ENCODE measurements at regions not wholly inside any gene's neighbourhood (a gene's known extent, or its start where the extent isn't known, plus 50 kb on each side); places are given as distances from the start of the nearest gene placed in this dataset.
A peak's percentile ranks its signal among the peaks of the same experiment; 100 is the strongest.

DNA sequence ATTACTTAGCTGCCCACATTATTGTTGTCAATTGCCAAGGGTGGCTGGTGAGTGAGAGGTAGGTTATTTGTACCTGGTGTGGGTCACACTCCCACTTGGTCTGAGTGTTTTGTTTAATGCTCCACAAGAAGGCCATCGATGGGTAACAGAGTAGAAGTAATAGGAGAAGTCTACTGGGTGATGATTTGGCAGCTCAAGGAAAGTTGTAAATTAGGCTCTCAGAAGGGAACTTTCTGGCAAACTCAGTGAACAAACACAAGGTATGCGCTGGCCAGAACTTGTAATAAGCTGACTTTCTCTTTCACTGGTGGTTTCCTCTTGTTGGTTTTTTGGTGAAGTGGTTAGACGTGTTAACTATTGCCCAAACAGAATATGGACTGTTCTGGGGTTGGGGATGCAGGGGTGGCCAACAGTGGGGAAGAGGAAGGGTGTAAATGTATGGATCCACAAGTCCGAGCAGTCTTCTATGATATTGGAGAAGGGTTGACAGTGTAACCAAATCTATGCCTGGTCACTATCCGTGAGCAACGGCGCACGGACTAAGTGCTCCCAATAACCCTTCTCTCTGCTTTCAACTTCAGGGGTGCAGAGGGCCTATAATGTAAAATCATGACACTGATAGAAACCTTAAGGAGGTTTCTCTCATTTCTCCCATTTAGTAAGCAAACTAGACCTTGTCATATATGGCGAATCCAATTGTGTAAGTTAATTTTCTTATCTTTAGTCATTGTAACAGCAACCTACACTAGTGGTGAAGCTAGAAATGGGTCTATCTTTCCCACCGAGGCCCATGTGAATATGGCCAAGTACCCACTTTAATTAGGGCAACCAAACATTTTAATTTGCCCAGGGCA is 212.8 kb downstream of the PTEN start (continued):
- TF ChIP-seq, protein P1, sequence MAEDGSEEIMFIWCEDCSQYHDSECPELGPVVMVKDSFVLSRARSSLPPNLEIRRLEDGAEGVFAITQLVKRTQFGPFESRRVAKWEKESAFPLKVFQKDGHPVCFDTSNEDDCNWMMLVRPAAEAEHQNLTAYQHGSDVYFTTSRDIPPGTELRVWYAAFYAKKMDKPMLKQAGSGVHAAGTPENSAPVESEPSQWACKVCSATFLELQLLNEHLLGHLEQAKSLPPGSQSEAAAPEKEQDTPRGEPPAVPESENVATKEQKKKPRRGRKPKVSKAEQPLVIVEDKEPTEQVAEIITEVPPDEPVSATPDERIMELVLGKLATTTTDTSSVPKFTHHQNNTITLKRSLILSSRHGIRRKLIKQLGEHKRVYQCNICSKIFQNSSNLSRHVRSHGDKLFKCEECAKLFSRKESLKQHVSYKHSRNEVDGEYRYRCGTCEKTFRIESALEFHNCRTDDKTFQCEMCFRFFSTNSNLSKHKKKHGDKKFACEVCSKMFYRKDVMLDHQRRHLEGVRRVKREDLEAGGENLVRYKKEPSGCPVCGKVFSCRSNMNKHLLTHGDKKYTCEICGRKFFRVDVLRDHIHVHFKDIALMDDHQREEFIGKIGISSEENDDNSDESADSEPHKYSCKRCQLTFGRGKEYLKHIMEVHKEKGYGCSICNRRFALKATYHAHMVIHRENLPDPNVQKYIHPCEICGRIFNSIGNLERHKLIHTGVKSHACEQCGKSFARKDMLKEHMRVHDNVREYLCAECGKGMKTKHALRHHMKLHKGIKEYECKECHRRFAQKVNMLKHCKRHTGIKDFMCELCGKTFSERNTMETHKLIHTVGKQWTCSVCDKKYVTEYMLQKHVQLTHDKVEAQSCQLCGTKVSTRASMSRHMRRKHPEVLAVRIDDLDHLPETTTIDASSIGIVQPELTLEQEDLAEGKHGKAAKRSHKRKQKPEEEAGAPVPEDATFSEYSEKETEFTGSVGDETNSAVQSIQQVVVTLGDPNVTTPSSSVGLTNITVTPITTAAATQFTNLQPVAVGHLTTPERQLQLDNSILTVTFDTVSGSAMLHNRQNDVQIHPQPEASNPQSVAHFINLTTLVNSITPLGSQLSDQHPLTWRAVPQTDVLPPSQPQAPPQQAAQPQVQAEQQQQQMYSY (CRISPR knock-in tag; IDR thresholded peaks at IDR 0.05) = no peak
- TF ChIP-seq FOXM1 (IDR thresholded peaks at IDR 0.05; ENCODE audit: low read depth, low read length) (no peak), ASH2L (IDR thresholded peaks at IDR 0.05; ENCODE audit: borderline replicate concordance, low read depth) (no peak), ESRRA (IDR thresholded peaks at IDR 0.05; ENCODE audit: low read length) (no peak), CBX5 (IDR thresholded peaks at IDR 0.05; ENCODE audit: low read depth) (no peak), NRF1 (conservative IDR thresholded peaks at IDR 0.05; ENCODE audit: low read depth, low read length) (no peak), IKZF1 (conservative IDR thresholded peaks at IDR 0.05) (peak; percentile 76), YY1 (IDR thresholded peaks at IDR 0.05; ENCODE audit: low read depth, low read length) (no peak), ZBED1 (IDR thresholded peaks at IDR 0.05; ENCODE audit: borderline replicate concordance) (no peak), NR2C2 (IDR thresholded peaks at IDR 0.05; ENCODE audit: borderline replicate concordance, control insufficient read depth, insufficient read length, low read depth) (no peak), PAX8 (IDR thresholded peaks at IDR 0.05) (0 out of 2 replicates have a peak, but pooled peaks have one; percentile 35), SMAD1 (IDR thresholded peaks at IDR 0.05; ENCODE audit: low read depth, partially characterized antibody) (no peak), STAT1 (conservative IDR thresholded peaks at IDR 0.05) (no peak), HDAC2 (IDR thresholded peaks at IDR 0.05) (no peak), FOS (IDR thresholded peaks at IDR 0.05; ENCODE audit: borderline replicate concordance, extremely low read depth, insufficient read length) (no peak), SPI1 (IDR thresholded peaks at IDR 0.05; ENCODE audit: borderline replicate concordance, insufficient read depth, low read depth, low read length) (no peak), POLR2AphosphoS5 (IDR thresholded peaks at IDR 0.05; ENCODE audit: low read length) (no peak), CHD4 (IDR thresholded peaks at IDR 0.05) (no peak), HDAC6 (IDR thresholded peaks at IDR 0.05; ENCODE audit: unreplicated experiment) (no peak)
- TF ChIP-seq, protein P2, sequence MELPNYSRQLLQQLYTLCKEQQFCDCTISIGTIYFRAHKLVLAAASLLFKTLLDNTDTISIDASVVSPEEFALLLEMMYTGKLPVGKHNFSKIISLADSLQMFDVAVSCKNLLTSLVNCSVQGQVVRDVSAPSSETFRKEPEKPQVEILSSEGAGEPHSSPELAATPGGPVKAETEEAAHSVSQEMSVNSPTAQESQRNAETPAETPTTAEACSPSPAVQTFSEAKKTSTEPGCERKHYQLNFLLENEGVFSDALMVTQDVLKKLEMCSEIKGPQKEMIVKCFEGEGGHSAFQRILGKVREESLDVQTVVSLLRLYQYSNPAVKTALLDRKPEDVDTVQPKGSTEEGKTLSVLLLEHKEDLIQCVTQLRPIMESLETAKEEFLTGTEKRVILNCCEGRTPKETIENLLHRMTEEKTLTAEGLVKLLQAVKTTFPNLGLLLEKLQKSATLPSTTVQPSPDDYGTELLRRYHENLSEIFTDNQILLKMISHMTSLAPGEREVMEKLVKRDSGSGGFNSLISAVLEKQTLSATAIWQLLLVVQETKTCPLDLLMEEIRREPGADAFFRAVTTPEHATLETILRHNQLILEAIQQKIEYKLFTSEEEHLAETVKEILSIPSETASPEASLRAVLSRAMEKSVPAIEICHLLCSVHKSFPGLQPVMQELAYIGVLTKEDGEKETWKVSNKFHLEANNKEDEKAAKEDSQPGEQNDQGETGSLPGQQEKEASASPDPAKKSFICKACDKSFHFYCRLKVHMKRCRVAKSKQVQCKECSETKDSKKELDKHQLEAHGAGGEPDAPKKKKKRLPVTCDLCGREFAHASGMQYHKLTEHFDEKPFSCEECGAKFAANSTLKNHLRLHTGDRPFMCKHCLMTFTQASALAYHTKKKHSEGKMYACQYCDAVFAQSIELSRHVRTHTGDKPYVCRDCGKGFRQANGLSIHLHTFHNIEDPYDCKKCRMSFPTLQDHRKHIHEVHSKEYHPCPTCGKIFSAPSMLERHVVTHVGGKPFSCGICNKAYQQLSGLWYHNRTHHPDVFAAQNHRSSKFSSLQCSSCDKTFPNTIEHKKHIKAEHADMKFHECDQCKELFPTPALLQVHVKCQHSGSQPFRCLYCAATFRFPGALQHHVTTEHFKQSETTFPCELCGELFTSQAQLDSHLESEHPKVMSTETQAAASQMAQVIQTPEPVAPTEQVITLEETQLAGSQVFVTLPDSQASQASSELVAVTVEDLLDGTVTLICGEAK (IDR thresholded peaks at IDR 0.05; ENCODE audit: borderline replicate concordance) = no peak
- TF ChIP-seq, protein P3, sequence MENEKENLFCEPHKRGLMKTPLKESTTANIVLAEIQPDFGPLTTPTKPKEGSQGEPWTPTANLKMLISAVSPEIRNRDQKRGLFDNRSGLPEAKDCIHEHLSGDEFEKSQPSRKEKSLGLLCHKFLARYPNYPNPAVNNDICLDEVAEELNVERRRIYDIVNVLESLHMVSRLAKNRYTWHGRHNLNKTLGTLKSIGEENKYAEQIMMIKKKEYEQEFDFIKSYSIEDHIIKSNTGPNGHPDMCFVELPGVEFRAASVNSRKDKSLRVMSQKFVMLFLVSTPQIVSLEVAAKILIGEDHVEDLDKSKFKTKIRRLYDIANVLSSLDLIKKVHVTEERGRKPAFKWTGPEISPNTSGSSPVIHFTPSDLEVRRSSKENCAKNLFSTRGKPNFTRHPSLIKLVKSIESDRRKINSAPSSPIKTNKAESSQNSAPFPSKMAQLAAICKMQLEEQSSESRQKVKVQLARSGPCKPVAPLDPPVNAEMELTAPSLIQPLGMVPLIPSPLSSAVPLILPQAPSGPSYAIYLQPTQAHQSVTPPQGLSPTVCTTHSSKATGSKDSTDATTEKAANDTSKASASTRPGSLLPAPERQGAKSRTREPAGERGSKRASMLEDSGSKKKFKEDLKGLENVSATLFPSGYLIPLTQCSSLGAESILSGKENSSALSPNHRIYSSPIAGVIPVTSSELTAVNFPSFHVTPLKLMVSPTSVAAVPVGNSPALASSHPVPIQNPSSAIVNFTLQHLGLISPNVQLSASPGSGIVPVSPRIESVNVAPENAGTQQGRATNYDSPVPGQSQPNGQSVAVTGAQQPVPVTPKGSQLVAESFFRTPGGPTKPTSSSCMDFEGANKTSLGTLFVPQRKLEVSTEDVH (IDR thresholded peaks at IDR 0.05; ENCODE audit: low read depth, partially characterized antibody) = no peak

All from GM12878 (cell line).